ENCODE measurements at regions not wholly inside any gene's neighbourhood (a gene's known extent, or its start where the extent isn't known, plus 50 kb on each side); places are given as distances from the start of the nearest gene placed in this dataset.

GRCh38 chr6:145250436-145250835 is 484.9 kb downstream of the EPM2A start:
- Histone ChIP-seq H3K36me3 (no peaks in the 10 kb centered on the region), H3K4me1 (no peaks in the 10 kb centered on the region), H3K27ac (no peak overlapping the region), H3K9me3 (no peaks in the 10 kb centered on the region), H3K27me3 (no peaks in the 10 kb centered on the region), H3K4me3 (no peak overlapping the region)
- no peak for DNase-seq
- 73 to 75% methylated on average over 3 of the region's 3 CpGs for WGBS, 2 donors
- ATAC-seq (ENCODE audit: low FRiP score in 2 of 2) = no peak
- no peak for TF ChIP-seq CTCF (IDR thresholded peaks at IDR 0.05)
- TF ChIP-seq POLR2A (IDR thresholded peaks at IDR 0.05) = no peak
- no peak for TF ChIP-seq POLR2AphosphoS5 (IDR thresholded peaks at IDR 0.05)
- TF ChIP-seq EP300 (IDR thresholded peaks at IDR 0.05) = no peak

GRCh38 chr6:145252737-145253136 is 482.6 kb downstream of the EPM2A start:
- TF ChIP-seq POLR2AphosphoS5 (IDR thresholded peaks at IDR 0.05) = no peak
- no peak for TF ChIP-seq POLR2A (IDR thresholded peaks at IDR 0.05)
- TF ChIP-seq CTCF (IDR thresholded peaks at IDR 0.05) = no peak
- TF ChIP-seq EP300 (IDR thresholded peaks at IDR 0.05) = no peak
- no peaks in the 10 kb centered on the region for H3K27me3 ChIP-seq
- DNase-seq (no peak), ATAC-seq (ENCODE audit: low FRiP score in 2 of 2) (no peak)
- H3K27ac ChIP-seq = no peak overlapping the region
- no peaks in the 10 kb centered on the region for H3K4me1 ChIP-seq
- H3K9me3 ChIP-seq = no peaks in the 10 kb centered on the region
- H3K36me3 ChIP-seq = no peaks in the 10 kb centered on the region
- H3K4me3 ChIP-seq = no peak overlapping the region

GRCh38 chr6:145254649-145255401 is 480.5 kb downstream of the EPM2A start:
- TF ChIP-seq EP300 (IDR thresholded peaks at IDR 0.05) = no peak
- TF ChIP-seq POLR2AphosphoS5 (IDR thresholded peaks at IDR 0.05) = no peak
- no peak for TF ChIP-seq POLR2A (IDR thresholded peaks at IDR 0.05)
- TF ChIP-seq CTCF (IDR thresholded peaks at IDR 0.05) = no peak
- no peak for ATAC-seq (ENCODE audit: low FRiP score in 2 of 2)
- no peaks in the 10 kb centered on the region for H3K4me1 ChIP-seq

GRCh38 chr6:145257704-145258103 is 477.6 kb downstream of the EPM2A start:
- Histone ChIP-seq H3K36me3 (no peaks in the 10 kb centered on the region), H3K4me1 (no peaks in the 10 kb centered on the region), H3K9me3 (no peaks in the 10 kb centered on the region), H3K27ac (no peak overlapping the region), H3K27me3 (no peaks in the 10 kb centered on the region), H3K4me3 (no peak overlapping the region)
- WGBS, 2 donors = 78 to 89% methylated on average over 1 of the region's 1 CpG
- ATAC-seq (ENCODE audit: low FRiP score in 2 of 2) (no peak), DNase-seq (no peak)
- TF ChIP-seq CTCF (IDR thresholded peaks at IDR 0.05) = no peak
- no peak for TF ChIP-seq EP300 (IDR thresholded peaks at IDR 0.05)
- TF ChIP-seq POLR2A (IDR thresholded peaks at IDR 0.05) = no peak
- no peak for TF ChIP-seq POLR2AphosphoS5 (IDR thresholded peaks at IDR 0.05)

More at GRCh38 chr6:145254649-145255401, 480.5 kb downstream of the EPM2A start:
- H3K9me3 ChIP-seq = no peaks in the 10 kb centered on the region
- no peak overlapping the region for H3K27ac ChIP-seq
- no peak overlapping the region for H3K4me3 ChIP-seq
- no peak for DNase-seq
- no peaks in the 10 kb centered on the region for H3K36me3 ChIP-seq
- WGBS, 2 donors = 86% methylated on average over 5 of the region's 5 CpGs
- no peaks in the 10 kb centered on the region for H3K27me3 ChIP-seq

GRCh38 chr6:145258122-145258521 is 477.2 kb downstream of the EPM2A start:
- H3K9me3 ChIP-seq = no peaks in the 10 kb centered on the region
- no peaks in the 10 kb centered on the region for H3K4me1 ChIP-seq
- no peaks in the 10 kb centered on the region for H3K27me3 ChIP-seq
- ATAC-seq (ENCODE audit: low FRiP score in 2 of 2) (no peak), DNase-seq (no peak)
- no peak overlapping the region for H3K27ac ChIP-seq
- no peaks in the 10 kb centered on the region for H3K36me3 ChIP-seq
- no peak for TF ChIP-seq EP300 (IDR thresholded peaks at IDR 0.05)
- TF ChIP-seq CTCF (IDR thresholded peaks at IDR 0.05) = no peak
- no peak for TF ChIP-seq POLR2AphosphoS5 (IDR thresholded peaks at IDR 0.05)
- H3K4me3 ChIP-seq = no peak overlapping the region
- WGBS, 2 donors = 86 to 93% methylated on average over 1 of the region's 1 CpG

All from upper lobe of left lung (tissue), 6 donors.